ENCODE measurements at regions not wholly inside any gene's neighbourhood (a gene's known extent, or its start where the extent isn't known, plus 50 kb on each side); places are given as distances from the start of the nearest gene placed in this dataset.

DNA sequence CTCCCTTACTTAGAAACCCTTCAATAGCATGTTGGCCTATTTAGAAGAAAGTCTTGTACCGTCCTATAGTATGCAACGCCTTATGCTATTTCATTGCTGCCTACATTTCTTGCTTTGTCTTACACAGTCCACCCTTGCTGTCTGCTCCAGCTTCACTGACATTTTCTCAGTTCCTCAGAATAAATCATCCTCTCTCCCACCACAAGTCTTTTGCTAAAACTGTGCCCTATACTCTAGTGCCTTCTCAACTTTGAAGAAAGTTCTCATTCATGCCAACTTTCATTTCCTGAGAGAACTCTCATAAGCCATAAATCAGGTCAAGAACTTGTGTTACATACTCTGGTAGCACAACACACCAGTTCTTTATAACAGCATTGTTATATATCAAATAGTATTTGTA is 54.3 kb upstream of the COL3A1 start:
- TF ChIP-seq TARDBP (IDR thresholded peaks at IDR 0.05) (no peak), PKNOX1 (IDR thresholded peaks at IDR 0.05) (no peak), ZNF384 (IDR thresholded peaks at IDR 0.05) (no peak), FOXM1 (IDR thresholded peaks at IDR 0.05; ENCODE audit: borderline replicate concordance) (no peak), L3MBTL2 (conservative IDR thresholded peaks at IDR 0.05) (no peak), SP1 (IDR thresholded peaks at IDR 0.05) (no peak), SUZ12 (IDR thresholded peaks at IDR 0.05) (no peak)

Data from HEK293T (cell line).